ENCODE measurements at regions not wholly inside any gene's neighbourhood (a gene's known extent, or its start where the extent isn't known, plus 50 kb on each side); places are given as distances from the start of the nearest gene placed in this dataset.

- TF ChIP-seq CTCF (IDR thresholded peaks at IDR 0.05; ENCODE audit: low read length) (no peak), EZH2 (IDR thresholded peaks at IDR 0.05; ENCODE audit: borderline replicate concordance, low read length) (no peak)
Measured at GRCh38 chrX:39805022-39805421, 292.7 kb downstream of the BCOR start.
